Mesothelial cell of epicardium (in vitro differentiated cells): ENCODE measurements at regions not wholly inside any gene's neighbourhood (a gene's known extent, or its start where the extent isn't known, plus 50 kb on each side); places are given as distances from the start of the nearest gene placed in this dataset.

Source experiments
- DNase-seq, 2 experiments: peaks; one replicate each; pipeline ENCODE4 v3.0.0; 2021; ENCODE audit warnings: low spot score in 2 of 2; ENCODE audit not compliant: unreplicated experiment in 2 of 2
- H3K27ac Mint-ChIP-seq: 2 replicates; pipeline ENCODE4 v1.8.0; 2021; ENCODE audit warnings: mixed read lengths
- H3K27me3 Mint-ChIP-seq: 2 replicates; pipeline ENCODE4 v1.8.0; 2021; ENCODE audit warnings: low read depth, mixed read lengths
- H3K36me3 Mint-ChIP-seq: 2 replicates; pipeline ENCODE4 v1.8.0; 2021; ENCODE audit warnings: mixed read lengths
- H3K4me1 Mint-ChIP-seq: 2 replicates; pipeline ENCODE4 v1.8.0; 2021; ENCODE audit warnings: mixed read lengths
- H3K4me3 Mint-ChIP-seq: 2 replicates; pipeline ENCODE4 v1.8.0; 2021; ENCODE audit warnings: mild to moderate bottlenecking, moderate library complexity, mixed read lengths
- H3K9me3 Mint-ChIP-seq: 2 replicates; pipeline ENCODE4 v1.8.0; 2021; ENCODE audit warnings: mixed read lengths
- CTCF ChIP-seq: fragments of 200-600 bp; sonication (generic); IDR thresholded peaks from one replicate; pipeline ENCODE4 v1.5.0; 2021; ENCODE audit warnings: antibody characterized with exemption; ENCODE audit not compliant: unreplicated experiment

DNA sequence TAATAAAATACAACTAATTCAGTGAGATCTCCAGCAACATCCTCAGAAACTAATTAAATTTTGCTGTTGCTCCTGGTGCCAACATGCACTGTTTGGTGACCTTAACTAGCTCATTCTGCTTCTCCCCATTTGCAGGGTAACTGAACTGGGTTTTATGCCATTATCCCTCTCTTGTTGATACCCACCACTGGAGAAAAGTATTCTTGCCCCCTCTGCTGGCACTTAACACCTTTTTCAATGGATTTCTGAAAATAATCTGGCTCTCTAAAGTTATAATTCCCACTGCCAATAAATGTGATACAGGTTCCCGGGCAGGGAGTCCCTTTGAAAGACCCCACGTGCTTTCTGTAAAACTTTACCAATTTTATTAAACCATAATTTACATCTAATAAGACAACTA is 394.3 kb downstream of the OSTF1 start:
- TF ChIP-seq CTCF: no peak
- H3K4me1 Mint-ChIP-seq: peaks cover 8% of the 10 kb centered on the region

GRCh38 chr9:75483636-75484035 is 395.3 kb downstream of the OSTF1 start:
- H3K27ac Mint-ChIP-seq: no peak overlapping the region
- DNase-seq: no peak
- no peak for TF ChIP-seq CTCF
- peaks cover 14% of the 10 kb centered on the region for H3K27me3 Mint-ChIP-seq
- peaks cover 8% of the 10 kb centered on the region for H3K4me1 Mint-ChIP-seq
- no peak overlapping the region for H3K4me3 Mint-ChIP-seq
- H3K9me3 Mint-ChIP-seq: peaks cover 13% of the 10 kb centered on the region
- H3K36me3 Mint-ChIP-seq: no peaks in the 10 kb centered on the region

More for the DNA sequence above, 394.3 kb downstream of the OSTF1 start:
- H3K9me3 Mint-ChIP-seq: peaks cover 17% of the 10 kb centered on the region
- peaks cover 18% of the 10 kb centered on the region for H3K27me3 Mint-ChIP-seq
- no peak overlapping the region for H3K4me3 Mint-ChIP-seq
- DNase-seq: no peak
- H3K27ac Mint-ChIP-seq: no peak overlapping the region
- no peaks in the 10 kb centered on the region for H3K36me3 Mint-ChIP-seq

DNA sequence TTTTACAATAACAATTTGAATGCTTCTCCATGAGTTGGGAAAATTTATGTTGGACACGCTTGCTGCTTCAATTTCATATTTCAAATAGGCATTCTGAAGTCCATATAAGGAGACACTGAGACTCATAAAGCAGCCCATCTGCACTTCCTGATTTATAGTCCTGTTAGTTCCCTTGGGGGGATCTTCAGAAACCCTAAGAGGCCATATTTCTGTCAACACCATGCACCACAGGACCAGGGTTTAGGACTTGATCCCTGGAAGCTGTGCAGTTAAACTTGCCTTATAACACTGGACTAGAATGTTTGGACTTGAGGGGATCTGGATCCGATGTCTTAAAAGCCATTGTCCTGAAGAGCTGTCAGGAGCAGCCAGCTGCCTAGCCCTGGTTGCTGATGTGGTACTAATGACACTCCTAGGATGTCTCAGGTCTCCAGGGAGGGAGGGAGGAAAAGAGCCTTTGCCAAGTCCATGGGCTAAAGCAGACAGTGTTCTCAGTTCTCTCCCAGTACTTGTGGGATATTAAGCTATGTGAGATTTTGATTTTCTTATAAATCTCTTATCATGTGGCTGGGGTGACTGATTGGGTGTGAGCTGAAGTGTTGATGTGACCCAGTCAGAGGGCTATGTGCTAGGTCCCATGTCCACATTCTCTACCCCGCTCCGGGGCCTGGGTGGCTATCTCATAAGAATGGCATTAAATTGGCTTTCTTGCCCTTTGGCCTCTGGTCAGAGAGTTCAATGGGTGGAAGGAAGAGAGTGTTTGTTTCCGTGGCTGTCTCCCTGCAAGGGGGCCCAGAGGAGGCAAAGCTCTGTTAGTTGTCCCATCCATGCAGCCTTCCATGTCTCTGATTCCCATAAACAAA is 399.8 kb downstream of the OSTF1 start:
- Mint-ChIP-seq H3K27me3 (peaks cover 7% of the 10 kb centered on the region), H3K9me3 (peaks cover 19% of the 10 kb centered on the region), H3K36me3 (peaks cover 2% of the 10 kb centered on the region), H3K27ac (no peak overlapping the region), H3K4me3 (no peak overlapping the region), H3K4me1 (peaks cover 8% of the 10 kb centered on the region)
- no peak for TF ChIP-seq CTCF
- DNase-seq: no peak

DNA sequence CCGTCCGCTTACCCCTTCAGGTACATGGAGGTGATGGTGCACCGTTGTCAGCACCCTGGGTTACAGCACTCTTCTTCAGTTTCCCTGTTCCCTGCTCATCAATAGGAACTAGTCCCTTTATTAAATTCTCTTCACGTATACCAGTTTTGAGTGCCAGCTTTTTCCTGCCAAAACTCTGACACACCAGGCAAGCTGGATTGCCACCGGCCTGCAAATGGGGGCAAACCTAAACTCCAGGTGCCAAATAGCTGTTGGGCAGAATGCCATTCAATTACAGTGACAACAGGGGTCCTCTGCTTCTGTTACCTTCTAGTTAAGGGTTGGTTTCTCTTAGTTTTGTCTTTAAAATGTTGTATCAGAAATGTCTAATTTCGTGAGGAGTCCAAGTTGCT is 400.4 kb downstream of the OSTF1 start:
- Mint-ChIP-seq H3K36me3 (peaks cover 2% of the 10 kb centered on the region), H3K4me3 (no peak overlapping the region), H3K27me3 (peaks cover 6% of the 10 kb centered on the region), H3K27ac (no peak overlapping the region), H3K4me1 (peaks cover 2% of the 10 kb centered on the region), H3K9me3 (peaks cover 19% of the 10 kb centered on the region)
- no peak for DNase-seq
- TF ChIP-seq CTCF: no peak

GRCh38 chr9:75490326-75490725 is 400.1 kb upstream of the PCSK5 start:
- no peak for TF ChIP-seq CTCF
- Mint-ChIP-seq H3K27me3 (peaks cover 13% of the 10 kb centered on the region), H3K4me3 (no peak overlapping the region), H3K36me3 (peaks cover 2% of the 10 kb centered on the region), H3K9me3 (peaks cover 19% of the 10 kb centered on the region), H3K4me1 (no peaks in the 10 kb centered on the region), H3K27ac (no peak overlapping the region)
- DNase-seq: no peak
